Inflammatory macrophage (primary cell): ENCODE measurements at regions not wholly inside any gene's neighbourhood (a gene's known extent, or its start where the extent isn't known, plus 50 kb on each side); places are given as distances from the start of the nearest gene placed in this dataset.

Experiments
- DNase-seq, 2 donors: peaks; one replicate each; pipeline ENCODE4 v3.0.0-alpha.2; 2020 to 2022

GRCh38 chr3:152778022-152778421 lies 56.9 kb upstream of the P2RY1 start:
- no peak for DNase-seq

GRCh38 chr3:152779653-152780052 lies 55.3 kb upstream of the P2RY1 start:
- DNase-seq, result no peak

- DNase-seq, result no peak
Observed at GRCh38 chr3:152780553-152780952, 54.4 kb upstream of the P2RY1 start.

GRCh38 chr3:152785051-152785450 lies 49.9 kb upstream of the P2RY1 start:
- DNase-seq, result no peak
